ENCODE measurements at regions not wholly inside any gene's neighbourhood (a gene's known extent, or its start where the extent isn't known, plus 50 kb on each side); places are given as distances from the start of the nearest gene placed in this dataset.

DNA sequence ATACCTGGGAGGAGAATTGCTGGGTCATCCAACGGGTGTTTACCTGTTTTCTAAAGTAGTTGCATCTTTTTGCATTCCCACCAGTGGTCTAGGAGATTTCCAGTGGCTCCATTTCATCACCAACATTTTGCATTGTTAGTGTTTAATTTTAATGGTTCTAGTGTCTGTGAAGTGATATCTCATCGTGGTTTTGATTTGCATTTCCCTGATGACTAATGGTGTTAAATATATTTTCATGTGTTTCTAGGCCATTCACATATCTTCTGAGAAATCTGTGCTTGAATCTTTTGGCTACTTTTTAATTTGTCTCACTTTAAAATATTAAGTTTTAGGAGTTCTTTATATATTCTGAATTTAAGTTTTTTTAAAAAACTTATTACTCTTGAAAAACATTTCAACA is 439.6 kb downstream of the TMEM135 start:
- ChIA-PET CTCF (no interaction called here), POLR2A (no interaction called here)
- TF ChIP-seq, protein P1, sequence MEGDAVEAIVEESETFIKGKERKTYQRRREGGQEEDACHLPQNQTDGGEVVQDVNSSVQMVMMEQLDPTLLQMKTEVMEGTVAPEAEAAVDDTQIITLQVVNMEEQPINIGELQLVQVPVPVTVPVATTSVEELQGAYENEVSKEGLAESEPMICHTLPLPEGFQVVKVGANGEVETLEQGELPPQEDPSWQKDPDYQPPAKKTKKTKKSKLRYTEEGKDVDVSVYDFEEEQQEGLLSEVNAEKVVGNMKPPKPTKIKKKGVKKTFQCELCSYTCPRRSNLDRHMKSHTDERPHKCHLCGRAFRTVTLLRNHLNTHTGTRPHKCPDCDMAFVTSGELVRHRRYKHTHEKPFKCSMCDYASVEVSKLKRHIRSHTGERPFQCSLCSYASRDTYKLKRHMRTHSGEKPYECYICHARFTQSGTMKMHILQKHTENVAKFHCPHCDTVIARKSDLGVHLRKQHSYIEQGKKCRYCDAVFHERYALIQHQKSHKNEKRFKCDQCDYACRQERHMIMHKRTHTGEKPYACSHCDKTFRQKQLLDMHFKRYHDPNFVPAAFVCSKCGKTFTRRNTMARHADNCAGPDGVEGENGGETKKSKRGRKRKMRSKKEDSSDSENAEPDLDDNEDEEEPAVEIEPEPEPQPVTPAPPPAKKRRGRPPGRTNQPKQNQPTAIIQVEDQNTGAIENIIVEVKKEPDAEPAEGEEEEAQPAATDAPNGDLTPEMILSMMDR (IDR thresholded peaks at IDR 0.05; ENCODE audit: insufficient read depth, low read length, missing control alignments): no peak
- no peak overlapping the region for H3K4me3 ChIP-seq (ENCODE audit: low read depth, low read length)
- no peak for DNase-seq (ENCODE audit: low read depth, low spot score)

- ChIA-PET POLR2A (no interaction called here), CTCF (interaction anchor here (0.6 to 2.6 kb wide), 4 partner anchors 12 to 120 kb away, joined by 3 to 6 read pairs (median 5); no protein-coding TSS in a partner anchor)
- H3K4me3 ChIP-seq (ENCODE audit: low read depth, low read length): no peak overlapping the region
- TF ChIP-seq, protein P1 (IDR thresholded peaks at IDR 0.05; ENCODE audit: insufficient read depth, low read length, missing control alignments): no peak
- peak; percentile 89 for DNase-seq (ENCODE audit: low read depth, low spot score)
Measured at GRCh38 chr11:87473174-87473573, 435.4 kb downstream of the TMEM135 start.

DNA sequence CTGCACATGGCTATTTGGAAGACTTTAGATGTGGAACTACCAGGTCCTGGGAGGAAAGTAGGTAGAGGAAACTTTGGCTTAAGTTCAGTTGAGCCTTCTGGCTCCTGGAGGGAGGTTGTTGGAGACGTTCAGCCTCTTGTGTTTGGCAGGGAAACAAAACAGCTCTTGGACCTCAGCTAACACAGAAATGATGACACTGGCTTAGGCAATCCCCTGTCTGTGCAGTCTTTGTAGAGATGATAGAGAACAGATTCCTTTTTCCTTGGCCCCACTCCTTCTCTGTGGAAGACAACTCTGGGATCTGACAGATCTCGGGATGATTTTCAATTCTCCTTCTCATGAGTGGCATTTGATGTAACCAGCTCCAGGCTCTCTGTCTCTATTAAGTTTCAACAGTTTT is 428.5 kb downstream of the TMEM135 start:
- POLR2A ChIA-PET: no interaction called here
- CTCF ChIA-PET: no interaction called here
- no peak overlapping the region for H3K4me3 ChIP-seq (ENCODE audit: low read depth, low read length)
- TF ChIP-seq, protein P1 (IDR thresholded peaks at IDR 0.05; ENCODE audit: insufficient read depth, low read length, missing control alignments): no peak
- no peak for DNase-seq (ENCODE audit: low read depth, low spot score)

DNA sequence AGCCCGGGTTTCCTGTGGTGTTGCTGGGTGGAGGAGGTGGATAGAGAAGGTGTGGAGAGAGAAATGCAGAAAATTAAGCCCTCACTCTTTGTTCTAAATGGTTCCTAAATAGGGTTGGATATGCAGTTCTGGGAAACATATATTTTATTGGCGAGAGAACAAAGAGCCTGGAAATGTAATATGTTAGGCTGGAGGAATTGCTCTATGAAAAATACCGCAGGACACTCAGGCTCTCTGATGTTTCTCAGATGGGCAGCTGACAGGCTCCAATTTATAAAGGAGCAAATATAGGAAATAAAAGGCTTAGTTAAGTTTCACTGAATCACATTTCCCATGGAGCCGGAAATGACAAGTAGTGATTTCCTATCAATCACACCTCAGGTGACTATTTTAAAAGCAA is 428.0 kb downstream of the TMEM135 start:
- no peak for DNase-seq (ENCODE audit: low read depth, low spot score)
- H3K4me3 ChIP-seq (ENCODE audit: low read depth, low read length): no peak overlapping the region
- POLR2A ChIA-PET: no interaction called here
- CTCF ChIA-PET: interaction anchor here (2.1 kb wide), 1 partner anchor 11 kb away, joined by 15 read pairs; no protein-coding TSS in a partner anchor
- TF ChIP-seq, protein P1 (IDR thresholded peaks at IDR 0.05; ENCODE audit: insufficient read depth, low read length, missing control alignments): no peak

DNA sequence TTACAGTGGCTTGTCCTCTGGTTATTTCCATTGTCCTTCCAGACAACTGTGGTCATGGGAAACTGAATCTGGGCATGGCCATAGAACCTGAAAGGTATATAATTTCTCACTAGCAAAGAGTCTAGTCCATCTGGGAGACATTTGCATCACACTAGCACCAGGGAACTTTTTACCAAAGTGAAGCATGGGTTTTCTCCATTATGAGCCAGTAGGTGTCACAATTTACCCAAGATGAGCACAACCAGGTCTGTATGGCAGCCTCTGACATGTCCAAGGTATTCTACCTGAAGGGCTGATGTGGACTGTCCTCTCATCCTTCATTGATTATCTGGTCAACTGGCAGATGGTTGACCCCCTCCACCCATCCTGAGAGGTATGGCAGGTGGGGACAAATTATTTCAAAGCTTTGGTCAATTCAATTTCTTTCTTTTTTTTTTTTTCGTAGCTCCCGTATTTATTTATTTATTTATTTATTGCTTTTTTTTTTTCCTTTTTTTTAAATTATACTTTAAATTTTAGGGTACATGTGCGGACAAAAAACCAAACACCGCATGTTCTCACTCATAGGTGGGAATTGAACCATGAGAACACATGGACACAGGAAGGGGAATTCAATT is 425.9 kb downstream of the TMEM135 start:
- DNase-seq (ENCODE audit: low read depth, low spot score): no peak
- H3K4me3 ChIP-seq (ENCODE audit: low read depth, low read length): no peak overlapping the region
- ChIA-PET CTCF (interaction anchor here (0.6 to 2.1 kb wide), 6 partner anchors 9 to 256 kb away, joined by 3 to 15 read pairs (median 4); no protein-coding TSS in a partner anchor), POLR2A (no interaction called here)
- TF ChIP-seq, protein P1 (IDR thresholded peaks at IDR 0.05; ENCODE audit: insufficient read depth, low read length, missing control alignments): peak; percentile 33

GRCh38 chr11:87462171-87462570 is 424.4 kb downstream of the TMEM135 start:
- no peak overlapping the region for H3K4me3 ChIP-seq (ENCODE audit: low read depth, low read length)
- ChIA-PET POLR2A (no interaction called here), CTCF (interaction anchor here (0.7 to 2.4 kb wide), 3 partner anchors 8 to 109 kb away, joined by 3 to 7 read pairs (median 3); no protein-coding TSS in a partner anchor)
- TF ChIP-seq, protein P1 (IDR thresholded peaks at IDR 0.05; ENCODE audit: insufficient read depth, low read length, missing control alignments): no peak
- DNase-seq (ENCODE audit: low read depth, low spot score): no peak

Measured in AG04449 (cell line).